CD4-positive, alpha-beta T cell treated with Interleukin-10 for 1 hour (primary cell): ENCODE measurements at regions not wholly inside any gene's neighbourhood (a gene's known extent, or its start where the extent isn't known, plus 50 kb on each side); places are given as distances from the start of the nearest gene placed in this dataset.
"Not testable (repeated sequence)": the region's sequence is repeated elsewhere in the genome, so short reads cannot be mapped to it uniquely, and the experiment has no call there.

Experiments used
- DNase-seq: peaks from one replicate; pipeline ENCODE4 v3.0.0-alpha.2; 2020

- no peak for DNase-seq
These were observed 581.4 kb upstream of the DPPA4 start for GRCh38 chr3:109918740-109919139.

GRCh38 chr3:109920749-109921148 lies 583.4 kb upstream of the DPPA4 start:
- DNase-seq, result no peak

- no peak for DNase-seq
These were observed 584.2 kb upstream of the DPPA4 start for GRCh38 chr3:109921509-109921908.

- DNase-seq, result no peak
These were observed 585.5 kb upstream of the DPPA4 start for GRCh38 chr3:109922856-109923255.

- DNase-seq, result no peak
These were observed 586.1 kb upstream of the DPPA4 start for GRCh38 chr3:109923431-109923830.

- DNase-seq, result no peak
These were observed 586.9 kb upstream of the DPPA4 start for GRCh38 chr3:109924196-109924595.

- no peak for DNase-seq
These were observed 589.0 kb upstream of the DPPA4 start for GRCh38 chr3:109926376-109926775.

GRCh38 chr3:109927161-109927560 lies 589.8 kb upstream of the DPPA4 start:
- no peak for DNase-seq

GRCh38 chr3:109927726-109928125 lies 590.4 kb upstream of the DPPA4 start:
- DNase-seq, result no peak

GRCh38 chr3:109930582-109930981 lies 593.2 kb upstream of the DPPA4 start:
- DNase-seq, result no peak

GRCh38 chr3:109933576-109933975 lies 596.2 kb upstream of the DPPA4 start:
- DNase-seq, result no peak

- DNase-seq, result no peak
These were observed 602.5 kb upstream of the DPPA4 start for GRCh38 chr3:109939817-109940216.

- no peak for DNase-seq
These were observed 605.8 kb upstream of the DPPA4 start for GRCh38 chr3:109943181-109943580.

- DNase-seq, result no peak
These were observed 607.5 kb upstream of the DPPA4 start for GRCh38 chr3:109944836-109945235.

GRCh38 chr3:109952924-109953323 lies 615.6 kb upstream of the DPPA4 start:
- no peak for DNase-seq

- DNase-seq, result no peak
These were observed 626.5 kb upstream of the DPPA4 start for GRCh38 chr3:109963831-109964230.

GRCh38 chr3:109973733-109974132 lies 636.4 kb upstream of the DPPA4 start:
- DNase-seq, result no peak

- DNase-seq, result no peak
These were observed 640.6 kb upstream of the DPPA4 start for GRCh38 chr3:109977897-109978296.

- DNase-seq, result no peak
These were observed 644.9 kb upstream of the DPPA4 start for GRCh38 chr3:109982201-109982600.

GRCh38 chr3:109984976-109985375 lies 647.6 kb upstream of the DPPA4 start:
- no peak for DNase-seq

- DNase-seq, result no peak
These were observed 648.7 kb upstream of the DPPA4 start for GRCh38 chr3:109985943-109986555.

- DNase-seq, result no peak
These were observed 657.5 kb upstream of the DPPA4 start for GRCh38 chr3:109994853-109995252.

- DNase-seq, result no peak
These were observed 658.0 kb upstream of the DPPA4 start for GRCh38 chr3:109995377-109995776.

- not testable (repeated sequence) for DNase-seq
These were observed 664.6 kb upstream of the DPPA4 start for GRCh38 chr3:110001905-110002304.

- DNase-seq, result no peak
These were observed 669.6 kb upstream of the DPPA4 start for GRCh38 chr3:110006913-110007312.
